CD4-positive, alpha-beta memory T cell (primary cell): ENCODE measurements at regions not wholly inside any gene's neighbourhood (a gene's known extent, or its start where the extent isn't known, plus 50 kb on each side); places are given as distances from the start of the nearest gene placed in this dataset.
A peak's percentile ranks its signal among the peaks of the same experiment; 100 is the strongest.
"Not testable (repeated sequence)": the region's sequence is repeated elsewhere in the genome, so short reads cannot be mapped to it uniquely, and the experiment has no call there.

Experiments
- CTCF ChIA-PET: fragments of 350-600 bp; sonication (Branson Sonifier 250); formaldehyde crosslinking; loops from one replicate; lab custom pipeline; 2021; ENCODE audit warnings: inconsistent platforms; ENCODE audit not compliant: partially characterized antibody; lab: Charles Lee
- POLR2A ChIA-PET: fragments of 350-600 bp; sonication (Branson Sonifier 250); formaldehyde crosslinking; loops from one replicate; lab custom pipeline; 2021; ENCODE audit not compliant: partially characterized antibody; lab: Charles Lee
- DNase-seq, 5 donors: peaks; one replicate each; pipeline versions ENCODE4 v3.0.0 to v3.0.0-alpha.2; 2020 to 2022; ENCODE audit warnings: mixed read lengths in 1 of 5
- H3K27ac ChIP-seq: one replicate; pipeline ENCODE4 v1.7.0; 2013; ENCODE audit warnings: low read depth, low read length
- H3K27me3 ChIP-seq: 2 replicates; pipeline ENCODE4 v1.7.0; 2013; ENCODE audit warnings: mild to moderate bottlenecking, low read length, moderate library complexity; ENCODE audit not compliant: insufficient read depth
- H3K36me3 ChIP-seq: 2 replicates; pipeline ENCODE4 v1.7.0; 2013; ENCODE audit warnings: mild to moderate bottlenecking, low read length, moderate library complexity; ENCODE audit not compliant: insufficient read depth
- H3K4me1 ChIP-seq: 2 replicates; pipeline ENCODE4 v1.7.0; 2013; ENCODE audit warnings: mild to moderate bottlenecking, low read length, moderate library complexity; ENCODE audit not compliant: insufficient read depth
- H3K4me3 ChIP-seq, 2 donors: one replicate each; pipeline ENCODE4 v1.7.0; 2013; ENCODE audit warnings: low read length in 2 of 2, mild to moderate bottlenecking in 1 of 2
- H3K9me3 ChIP-seq, 2 donors: one replicate each; pipeline ENCODE4 v1.7.0; 2013; ENCODE audit warnings: low read length in 2 of 2, control low read depth in 1 of 2; ENCODE audit not compliant: control insufficient read depth in 1 of 2
- H3K27ac Mint-ChIP-seq, 7 donors: one replicate each; pipeline ENCODE4 v1.8.0; 2020 to 2021; ENCODE audit warnings: mixed read lengths in 7 of 7, mild to moderate bottlenecking in 6 of 7, inconsistent platforms in 3 of 7, moderate library complexity in 3 of 7
- H3K27me3 Mint-ChIP-seq, 2 donors: one replicate each; pipeline ENCODE4 v1.8.0; 2020 to 2021; ENCODE audit warnings: mixed read lengths in 2 of 2
- H3K36me3 Mint-ChIP-seq, 2 donors: one replicate each; pipeline ENCODE4 v1.8.0; 2020 to 2021; ENCODE audit warnings: mixed read lengths in 2 of 2, inconsistent platforms in 1 of 2, mild to moderate bottlenecking in 1 of 2
- H3K4me1 Mint-ChIP-seq, 4 donors: one replicate each; pipeline ENCODE4 v1.8.0; 2020 to 2021; ENCODE audit warnings: mixed read lengths in 4 of 4, mild to moderate bottlenecking in 1 of 4
- H3K4me3 Mint-ChIP-seq, 8 donors: one replicate each; pipeline ENCODE4 v1.8.0; 2020 to 2021; ENCODE audit warnings: mixed read lengths in 8 of 8, mild to moderate bottlenecking in 7 of 8, moderate library complexity in 6 of 8, inconsistent platforms in 3 of 8
- H3K9me3 Mint-ChIP-seq, 8 donors: one replicate each; pipeline ENCODE4 v1.8.0; 2020 to 2021; ENCODE audit warnings: mixed read lengths in 8 of 8, mild to moderate bottlenecking in 5 of 8, inconsistent platforms in 3 of 8, moderate library complexity in 1 of 8
- intact Hi-C: fragments of 100-400 bp; cut with micrococcal nuclease; formaldehyde crosslinking; loops from one replicate; pipeline ENCODE4 v1.15.1; 2023

DNA sequence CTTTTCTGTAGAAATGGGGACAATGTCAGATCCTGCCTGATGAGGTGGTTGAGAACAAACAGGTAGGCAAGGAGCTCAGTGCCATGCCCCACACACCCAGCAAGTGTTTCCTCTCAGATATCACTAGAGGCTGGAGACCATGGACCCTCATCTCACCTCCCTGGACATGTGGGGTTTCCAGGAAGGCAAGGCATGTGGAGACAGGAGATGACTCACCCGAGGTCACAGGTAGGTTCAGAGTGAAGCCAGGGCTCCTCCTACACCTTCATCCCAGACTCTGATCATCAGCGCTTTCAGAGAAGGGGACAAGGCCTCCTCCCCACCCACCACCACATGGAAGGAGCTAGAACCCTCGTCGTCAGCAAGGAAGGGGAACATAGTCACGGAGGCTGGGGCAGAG is 69.2 kb downstream of the MATN1 start:
- Mint-ChIP-seq H3K27ac (no peak overlapping the region), H3K27me3 (peaks cover 20 to 22% of the 10 kb centered on the region in 2 donors), H3K9me3 (peaks cover 0 to 5% (median 0%) of the 10 kb centered on the region in 8 donors), H3K4me1 (peaks cover 0 to 7% (median 3%) of the 10 kb centered on the region in 4 donors), H3K36me3 (no peaks in the 10 kb centered on the region), H3K4me3 (no peak overlapping the region)
- DNase-seq, result no peak
- POLR2A ChIA-PET, result no interaction called here
- Histone ChIP-seq H3K4me3 (no peak overlapping the region), H3K4me1 (no peaks in the 10 kb centered on the region), H3K36me3 (no peaks in the 10 kb centered on the region), H3K27ac (no peak overlapping the region), H3K27me3 (no peaks in the 10 kb centered on the region), H3K9me3 (no peaks in the 10 kb centered on the region)
- intact Hi-C loops, result no loop called here
- CTCF ChIA-PET, result no interaction called here

DNA sequence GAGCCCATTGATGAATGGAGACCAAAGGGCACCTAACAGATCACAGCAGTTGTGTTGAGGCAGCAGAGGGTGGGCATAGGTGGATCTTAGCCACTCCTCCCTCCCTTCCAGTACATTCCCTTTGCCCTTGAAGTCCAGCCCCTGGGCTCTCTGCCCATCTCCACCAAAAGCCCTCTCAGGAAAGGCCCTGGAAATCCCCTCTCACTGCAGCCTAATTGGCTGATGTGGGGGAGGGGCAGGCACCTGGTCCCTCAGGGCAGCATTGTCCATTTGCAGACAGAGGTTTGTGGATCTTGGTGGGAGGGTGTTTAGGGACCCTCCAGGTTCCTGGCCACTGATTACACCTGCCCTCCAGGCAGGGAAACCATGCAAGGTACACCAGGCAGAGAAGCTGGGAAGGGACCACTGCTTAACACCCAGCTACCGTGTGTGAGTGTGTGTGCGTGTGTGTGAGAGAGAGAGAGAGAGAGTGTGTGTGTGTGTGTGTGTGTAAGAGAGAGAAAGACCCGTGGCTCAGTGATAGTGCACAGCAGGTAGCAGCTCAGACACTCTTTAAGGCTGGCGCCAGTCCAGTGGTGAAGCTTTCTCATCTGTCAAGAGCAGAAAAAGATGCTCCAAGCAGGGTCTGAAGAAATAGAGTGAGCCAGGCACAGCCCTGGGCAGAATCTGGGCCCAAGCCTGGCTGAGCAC is 71.1 kb downstream of the MATN1 start:
- intact Hi-C loops, result no loop called here
- Mint-ChIP-seq H3K27me3 (peaks cover 20 to 24% of the 10 kb centered on the region in 2 donors), H3K4me1 (peaks cover 0 to 7% (median 3%) of the 10 kb centered on the region in 4 donors), H3K4me3 (no peak overlapping the region), H3K36me3 (no peaks in the 10 kb centered on the region), H3K9me3 (peaks cover 0 to 5% (median 0%) of the 10 kb centered on the region in 8 donors), H3K27ac (no peak overlapping the region)
- H3K4me1 ChIP-seq, result no peaks in the 10 kb centered on the region
- ChIA-PET POLR2A (no interaction called here), CTCF (no interaction called here)
- H3K27me3 ChIP-seq, result no peaks in the 10 kb centered on the region
- no peaks in the 10 kb centered on the region for H3K9me3 ChIP-seq
- no peaks in the 10 kb centered on the region for H3K36me3 ChIP-seq
- H3K27ac ChIP-seq, result no peak overlapping the region
- H3K4me3 ChIP-seq, result no peak overlapping the region
- no peak for DNase-seq

DNA sequence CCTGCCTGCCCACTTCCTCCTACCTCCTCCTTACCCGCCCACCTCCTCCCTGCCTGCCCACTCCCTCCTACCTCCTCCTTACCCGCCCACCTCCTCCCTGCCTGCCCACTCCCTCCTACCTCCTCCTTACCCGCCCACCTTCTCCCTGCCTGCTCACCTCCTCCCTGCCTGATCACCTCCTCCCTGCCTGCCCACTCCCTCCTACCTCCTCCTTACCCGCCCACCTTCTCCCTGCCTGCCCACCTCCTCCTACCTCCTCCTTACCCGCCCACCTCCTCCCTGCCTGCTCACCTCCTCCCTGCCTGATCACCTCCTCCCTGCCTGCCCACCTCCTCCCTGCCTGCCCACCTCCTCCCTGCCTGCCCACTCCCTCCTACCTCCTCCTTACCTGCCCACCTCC is 72.0 kb downstream of the MATN1 start:
- CTCF ChIA-PET, DNase-seq, H3K36me3 ChIP-seq, H3K9me3 ChIP-seq, H3K4me3 ChIP-seq, H3K27ac Mint-ChIP-seq, H3K36me3 Mint-ChIP-seq, H3K27ac ChIP-seq, H3K4me1 ChIP-seq, intact Hi-C loops, H3K4me3 Mint-ChIP-seq, H3K4me1 Mint-ChIP-seq, POLR2A ChIA-PET, H3K9me3 Mint-ChIP-seq, H3K27me3 ChIP-seq: not testable (repeated sequence)
- peaks cover 20 to 26% of the 10 kb centered on the region in 2 donors for H3K27me3 Mint-ChIP-seq

- Histone ChIP-seq H3K27ac (no peak overlapping the region), H3K4me1 (no peaks in the 10 kb centered on the region), H3K27me3 (no peaks in the 10 kb centered on the region), H3K9me3 (no peaks in the 10 kb centered on the region), H3K4me3 (no peak overlapping the region), H3K36me3 (no peaks in the 10 kb centered on the region)
- intact Hi-C loops, result no loop called here
- H3K27me3 Mint-ChIP-seq, result peaks cover 23 to 31% of the 10 kb centered on the region in 2 donors
- no peak for DNase-seq
- H3K9me3 Mint-ChIP-seq, result peaks cover 0 to 5% (median 0%) of the 10 kb centered on the region in 8 donors
- ChIA-PET POLR2A (no interaction called here), CTCF (no interaction called here)
- H3K36me3 Mint-ChIP-seq, result no peaks in the 10 kb centered on the region
- no peak overlapping the region for H3K4me3 Mint-ChIP-seq
- H3K27ac Mint-ChIP-seq, result no peak overlapping the region
- peaks cover 0 to 7% (median 3%) of the 10 kb centered on the region in 4 donors for H3K4me1 Mint-ChIP-seq
Measured at GRCh38 chr1:30650968-30651320, 72.4 kb downstream of the MATN1 start.

GRCh38 chr1:30650038-30650967 is 73.1 kb downstream of the MATN1 start:
- no peak overlapping the region for H3K4me3 ChIP-seq
- Mint-ChIP-seq H3K36me3 (no peaks in the 10 kb centered on the region), H3K4me1 (peaks cover 0 to 7% (median 3%) of the 10 kb centered on the region in 4 donors), H3K27me3 (peaks cover 29 to 37% of the 10 kb centered on the region in 2 donors), H3K27ac (no peak overlapping the region), H3K4me3 (no peak overlapping the region), H3K9me3 (peaks cover 0 to 5% (median 0%) of the 10 kb centered on the region in 8 donors)
- no peak for DNase-seq
- H3K9me3 ChIP-seq, result no peaks in the 10 kb centered on the region
- no peaks in the 10 kb centered on the region for H3K36me3 ChIP-seq
- POLR2A ChIA-PET, result no interaction called here
- no peaks in the 10 kb centered on the region for H3K4me1 ChIP-seq
- CTCF ChIA-PET, result no interaction called here
- intact Hi-C loops, result no loop called here
- H3K27me3 ChIP-seq, result no peaks in the 10 kb centered on the region
- H3K27ac ChIP-seq, result no peak overlapping the region

- Histone ChIP-seq H3K27me3 (no peaks in the 10 kb centered on the region), H3K36me3 (no peaks in the 10 kb centered on the region), H3K4me3 (no peak overlapping the region), H3K9me3 (no peaks in the 10 kb centered on the region), H3K27ac (no peak overlapping the region), H3K4me1 (no peaks in the 10 kb centered on the region)
- Mint-ChIP-seq H3K27me3 (peaks cover 31 to 39% of the 10 kb centered on the region in 2 donors), H3K4me3 (peak overlapping the region in 1 of 8 donors; percentile 33), H3K4me1 (peaks cover 0 to 7% (median 3%) of the 10 kb centered on the region in 4 donors), H3K9me3 (peaks cover 0 to 5% (median 0%) of the 10 kb centered on the region in 8 donors), H3K27ac (no peak overlapping the region), H3K36me3 (no peaks in the 10 kb centered on the region)
- CTCF ChIA-PET, result no interaction called here
- intact Hi-C loops, result no loop called here
- DNase-seq, result no peak
- POLR2A ChIA-PET, result no interaction called here
Measured at GRCh38 chr1:30649321-30649991, 73.9 kb downstream of the MATN1 start.

GRCh38 chr1:30648408-30649000 is 74.9 kb downstream of the MATN1 start:
- H3K36me3 ChIP-seq, result no peaks in the 10 kb centered on the region
- Mint-ChIP-seq H3K9me3 (peaks cover 0 to 3% (median 0%) of the 10 kb centered on the region in 8 donors), H3K27ac (no peak overlapping the region), H3K4me3 (no peak overlapping the region), H3K36me3 (no peaks in the 10 kb centered on the region), H3K4me1 (peaks cover 0 to 7% (median 3%) of the 10 kb centered on the region in 4 donors), H3K27me3 (peaks cover 38 to 43% of the 10 kb centered on the region in 2 donors)
- CTCF ChIA-PET, result no interaction called here
- no peaks in the 10 kb centered on the region for H3K4me1 ChIP-seq
- no peak overlapping the region for H3K27ac ChIP-seq
- POLR2A ChIA-PET, result no interaction called here
- intact Hi-C loops, result no loop called here
- no peaks in the 10 kb centered on the region for H3K27me3 ChIP-seq
- no peak for DNase-seq
- no peaks in the 10 kb centered on the region for H3K9me3 ChIP-seq
- H3K4me3 ChIP-seq, result no peak overlapping the region
